ENCODE measurements at regions not wholly inside any gene's neighbourhood (a gene's known extent, or its start where the extent isn't known, plus 50 kb on each side); places are given as distances from the start of the nearest gene placed in this dataset.

DNA sequence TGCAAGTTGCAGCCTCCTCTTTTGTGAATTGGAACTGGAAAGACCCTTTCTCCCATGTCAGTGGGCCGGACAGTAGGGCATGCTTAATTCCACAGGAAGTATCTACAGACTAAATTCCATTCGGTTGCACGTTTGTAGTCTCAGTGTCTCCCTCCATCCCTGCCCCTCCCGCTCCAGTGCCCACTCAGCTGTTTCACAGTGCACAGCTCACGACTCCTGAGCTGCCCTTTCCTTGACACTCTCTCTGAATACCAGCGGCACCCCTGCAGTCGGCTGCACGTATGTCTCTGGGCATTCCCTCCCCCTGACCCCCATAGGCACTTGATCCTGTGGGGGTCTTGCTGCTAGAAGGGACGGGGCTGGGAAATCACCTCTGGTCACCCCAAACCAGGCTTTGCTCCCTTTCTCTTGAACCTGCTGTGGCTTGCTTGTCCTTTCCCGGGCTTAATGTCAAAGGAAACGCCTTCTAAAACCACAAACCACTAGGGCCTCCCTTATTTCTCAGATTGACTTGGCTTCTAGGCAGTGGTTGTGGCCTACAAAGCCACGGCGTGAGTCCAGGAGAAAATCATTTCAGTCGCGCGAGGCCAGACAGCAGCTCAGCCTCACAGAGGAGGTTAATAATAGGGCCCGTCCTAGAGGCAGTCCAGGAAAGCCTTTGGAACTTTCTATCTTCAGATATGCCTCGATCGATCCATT, 365.3 kb upstream of the PROX1 start:
- no peak for TF ChIP-seq TEAD4 (IDR thresholded peaks at IDR 0.05)
- no peak for TF ChIP-seq ZBTB7A (IDR thresholded peaks at IDR 0.05; ENCODE audit: low read depth)
- TF ChIP-seq, protein P1, sequence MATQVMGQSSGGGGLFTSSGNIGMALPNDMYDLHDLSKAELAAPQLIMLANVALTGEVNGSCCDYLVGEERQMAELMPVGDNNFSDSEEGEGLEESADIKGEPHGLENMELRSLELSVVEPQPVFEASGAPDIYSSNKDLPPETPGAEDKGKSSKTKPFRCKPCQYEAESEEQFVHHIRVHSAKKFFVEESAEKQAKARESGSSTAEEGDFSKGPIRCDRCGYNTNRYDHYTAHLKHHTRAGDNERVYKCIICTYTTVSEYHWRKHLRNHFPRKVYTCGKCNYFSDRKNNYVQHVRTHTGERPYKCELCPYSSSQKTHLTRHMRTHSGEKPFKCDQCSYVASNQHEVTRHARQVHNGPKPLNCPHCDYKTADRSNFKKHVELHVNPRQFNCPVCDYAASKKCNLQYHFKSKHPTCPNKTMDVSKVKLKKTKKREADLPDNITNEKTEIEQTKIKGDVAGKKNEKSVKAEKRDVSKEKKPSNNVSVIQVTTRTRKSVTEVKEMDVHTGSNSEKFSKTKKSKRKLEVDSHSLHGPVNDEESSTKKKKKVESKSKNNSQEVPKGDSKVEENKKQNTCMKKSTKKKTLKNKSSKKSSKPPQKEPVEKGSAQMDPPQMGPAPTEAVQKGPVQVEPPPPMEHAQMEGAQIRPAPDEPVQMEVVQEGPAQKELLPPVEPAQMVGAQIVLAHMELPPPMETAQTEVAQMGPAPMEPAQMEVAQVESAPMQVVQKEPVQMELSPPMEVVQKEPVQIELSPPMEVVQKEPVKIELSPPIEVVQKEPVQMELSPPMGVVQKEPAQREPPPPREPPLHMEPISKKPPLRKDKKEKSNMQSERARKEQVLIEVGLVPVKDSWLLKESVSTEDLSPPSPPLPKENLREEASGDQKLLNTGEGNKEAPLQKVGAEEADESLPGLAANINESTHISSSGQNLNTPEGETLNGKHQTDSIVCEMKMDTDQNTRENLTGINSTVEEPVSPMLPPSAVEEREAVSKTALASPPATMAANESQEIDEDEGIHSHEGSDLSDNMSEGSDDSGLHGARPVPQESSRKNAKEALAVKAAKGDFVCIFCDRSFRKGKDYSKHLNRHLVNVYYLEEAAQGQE (IDR thresholded peaks at IDR 0.05; ENCODE audit: low read depth) = no peak
- no peak for TF ChIP-seq TCF12 (IDR thresholded peaks at IDR 0.05; ENCODE audit: low read depth)
- TF ChIP-seq NFIC (IDR thresholded peaks at IDR 0.05) = no peak

Data from Ishikawa (cell line).